ENCODE measurements at regions not wholly inside any gene's neighbourhood (a gene's known extent, or its start where the extent isn't known, plus 50 kb on each side); places are given as distances from the start of the nearest gene placed in this dataset.

- no peak for DNase-seq (ENCODE audit: low spot score in 2 of 2)
- H3K27me3 ChIP-seq, result no peaks in the 10 kb centered on the region
- no peaks in the 10 kb centered on the region for H3K4me1 ChIP-seq
- no peaks in the 10 kb centered on the region for H3K36me3 ChIP-seq
- TF ChIP-seq POLR2AphosphoS5 (IDR thresholded peaks at IDR 0.05) (no peak), POLR2A (IDR thresholded peaks at IDR 0.05) (no peak), CTCF (IDR thresholded peaks at IDR 0.05) (no peak)
- H3K27ac ChIP-seq, result no peak overlapping the region
- H3K9me3 ChIP-seq, result no peaks in the 10 kb centered on the region
- intact Hi-C loops (cut with DNase I; ENCODE audit: low total_unique reads), result no loop called here
- H3K4me3 ChIP-seq, result no peak overlapping the region
These were observed 457.4 kb upstream of the AGTR1 start for GRCh38 chr3:148240351-148240750.

- H3K9me3 ChIP-seq, result no peaks in the 10 kb centered on the region
- H3K4me3 ChIP-seq, result no peak overlapping the region
- intact Hi-C loops (cut with DNase I; ENCODE audit: low total_unique reads), result no loop called here
- no peak overlapping the region for H3K27ac ChIP-seq
- TF ChIP-seq POLR2A (IDR thresholded peaks at IDR 0.05) (no peak), POLR2AphosphoS5 (IDR thresholded peaks at IDR 0.05) (no peak), CTCF (IDR thresholded peaks at IDR 0.05) (no peak)
- no peaks in the 10 kb centered on the region for H3K27me3 ChIP-seq
- no peak for DNase-seq (ENCODE audit: low spot score in 2 of 2)
- no peaks in the 10 kb centered on the region for H3K36me3 ChIP-seq
- H3K4me1 ChIP-seq, result no peaks in the 10 kb centered on the region
These were observed 454.1 kb upstream of the AGTR1 start for GRCh38 chr3:148243609-148244008.

GRCh38 chr3:148246291-148246923 is 451.3 kb upstream of the AGTR1 start:
- H3K27me3 ChIP-seq, result no peaks in the 10 kb centered on the region
- TF ChIP-seq CTCF (IDR thresholded peaks at IDR 0.05) (no peak), POLR2A (IDR thresholded peaks at IDR 0.05) (no peak), POLR2AphosphoS5 (IDR thresholded peaks at IDR 0.05) (no peak)
- H3K27ac ChIP-seq, result no peak overlapping the region
- H3K9me3 ChIP-seq, result no peaks in the 10 kb centered on the region
- H3K4me1 ChIP-seq, result no peaks in the 10 kb centered on the region
- no peak overlapping the region for H3K4me3 ChIP-seq
- DNase-seq (ENCODE audit: low spot score in 2 of 2), result no peak
- H3K36me3 ChIP-seq, result no peaks in the 10 kb centered on the region
- intact Hi-C loops (cut with DNase I; ENCODE audit: low total_unique reads), result no loop called here

- no peaks in the 10 kb centered on the region for H3K36me3 ChIP-seq
- intact Hi-C loops (cut with DNase I; ENCODE audit: low total_unique reads), result no loop called here
- H3K9me3 ChIP-seq, result no peaks in the 10 kb centered on the region
- no peak for DNase-seq (ENCODE audit: low spot score in 2 of 2)
- no peak overlapping the region for H3K4me3 ChIP-seq
- no peaks in the 10 kb centered on the region for H3K4me1 ChIP-seq
- no peak for TF ChIP-seq POLR2AphosphoS5 (IDR thresholded peaks at IDR 0.05)
- TF ChIP-seq POLR2A (IDR thresholded peaks at IDR 0.05), result no peak
- TF ChIP-seq CTCF (IDR thresholded peaks at IDR 0.05), result no peak
- H3K27me3 ChIP-seq, result no peaks in the 10 kb centered on the region
- no peak overlapping the region for H3K27ac ChIP-seq
These were observed 444.0 kb upstream of the AGTR1 start for GRCh38 chr3:148253713-148254112.

- TF ChIP-seq POLR2A (IDR thresholded peaks at IDR 0.05) (no peak), CTCF (IDR thresholded peaks at IDR 0.05) (no peak), POLR2AphosphoS5 (IDR thresholded peaks at IDR 0.05) (no peak)
- intact Hi-C loops (cut with DNase I; ENCODE audit: low total_unique reads), result no loop called here
- no peak for DNase-seq (ENCODE audit: low spot score in 2 of 2)
- Histone ChIP-seq H3K4me3 (no peak overlapping the region), H3K4me1 (no peaks in the 10 kb centered on the region), H3K36me3 (no peaks in the 10 kb centered on the region), H3K27ac (no peak overlapping the region), H3K27me3 (no peaks in the 10 kb centered on the region), H3K9me3 (no peaks in the 10 kb centered on the region)
These were observed 443.3 kb upstream of the AGTR1 start for GRCh38 chr3:148254402-148254801.

Measured in breast epithelium (tissue), 4 donors.